Lower leg skin (tissue), 3 donors: ENCODE measurements at regions not wholly inside any gene's neighbourhood (a gene's known extent, or its start where the extent isn't known, plus 50 kb on each side); places are given as distances from the start of the nearest gene placed in this dataset.

ENCODE experiments used
- POLR2A ChIP-seq, 2 donors: fragments of 450-650 bp; IDR thresholded peaks; one replicate each; pipeline ENCODE4 v1.6.1; 2016 to 2017; ENCODE audit warnings: antibody characterized with exemption in 2 of 2, mild to moderate bottlenecking in 1 of 2, moderate library complexity in 1 of 2
- TF ChIP-seq, protein P1 (sequence below), 3 donors: fragments of 450-650 bp; IDR thresholded peaks; one replicate each; pipeline ENCODE4 v1.5.1; 2016; ENCODE audit warnings: antibody characterized with exemption in 3 of 3, mild to moderate bottlenecking in 3 of 3, moderate library complexity in 2 of 3

DNA sequence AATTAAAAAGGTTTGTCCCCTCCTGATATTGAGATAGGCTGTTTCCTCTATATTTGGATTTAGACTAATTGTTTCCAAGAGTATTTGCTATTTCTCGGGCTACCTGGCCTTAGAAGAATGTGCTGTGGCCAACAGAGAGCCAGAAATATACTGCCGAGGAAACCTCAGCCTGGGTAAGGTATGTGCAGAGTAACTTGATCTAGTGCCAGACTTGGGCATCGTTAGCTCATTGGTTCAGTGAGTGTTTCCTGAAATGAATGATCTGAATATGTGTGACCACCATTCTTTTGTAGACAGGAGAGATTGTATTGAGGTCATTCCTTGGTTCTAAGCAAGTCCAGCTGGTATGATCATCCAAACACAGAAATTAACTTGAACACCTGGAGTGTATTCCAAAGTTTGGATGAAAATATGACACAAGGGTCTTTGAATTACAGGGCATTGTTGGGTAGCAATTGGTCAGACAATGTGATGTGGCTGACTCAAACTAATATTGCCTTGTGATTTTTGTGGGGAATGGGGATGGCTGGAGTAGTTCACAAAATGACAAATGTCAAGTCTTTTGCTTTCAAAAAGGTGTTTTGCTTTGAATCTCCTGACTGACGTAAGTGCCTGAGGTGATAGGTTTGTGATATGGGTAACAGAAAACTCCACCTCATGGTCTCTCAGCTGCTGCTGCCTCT is 100.2 kb upstream of the CXCL13 start:
- TF ChIP-seq, protein P1, sequence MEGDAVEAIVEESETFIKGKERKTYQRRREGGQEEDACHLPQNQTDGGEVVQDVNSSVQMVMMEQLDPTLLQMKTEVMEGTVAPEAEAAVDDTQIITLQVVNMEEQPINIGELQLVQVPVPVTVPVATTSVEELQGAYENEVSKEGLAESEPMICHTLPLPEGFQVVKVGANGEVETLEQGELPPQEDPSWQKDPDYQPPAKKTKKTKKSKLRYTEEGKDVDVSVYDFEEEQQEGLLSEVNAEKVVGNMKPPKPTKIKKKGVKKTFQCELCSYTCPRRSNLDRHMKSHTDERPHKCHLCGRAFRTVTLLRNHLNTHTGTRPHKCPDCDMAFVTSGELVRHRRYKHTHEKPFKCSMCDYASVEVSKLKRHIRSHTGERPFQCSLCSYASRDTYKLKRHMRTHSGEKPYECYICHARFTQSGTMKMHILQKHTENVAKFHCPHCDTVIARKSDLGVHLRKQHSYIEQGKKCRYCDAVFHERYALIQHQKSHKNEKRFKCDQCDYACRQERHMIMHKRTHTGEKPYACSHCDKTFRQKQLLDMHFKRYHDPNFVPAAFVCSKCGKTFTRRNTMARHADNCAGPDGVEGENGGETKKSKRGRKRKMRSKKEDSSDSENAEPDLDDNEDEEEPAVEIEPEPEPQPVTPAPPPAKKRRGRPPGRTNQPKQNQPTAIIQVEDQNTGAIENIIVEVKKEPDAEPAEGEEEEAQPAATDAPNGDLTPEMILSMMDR (IDR thresholded peaks at IDR 0.05) = no peak
- TF ChIP-seq POLR2A (IDR thresholded peaks at IDR 0.05) = no peak
